HG03108 (cell line): ENCODE measurements at regions not wholly inside any gene's neighbourhood (a gene's known extent, or its start where the extent isn't known, plus 50 kb on each side); places are given as distances from the start of the nearest gene placed in this dataset.
A peak's percentile ranks its signal among the peaks of the same experiment; 100 is the strongest.

ENCODE experiments used
- ATAC-seq: cut with Tn5 transposase; IDR thresholded peaks from one replicate; pipeline ENCODE4 v1.9.1; 2021; ENCODE audit warnings: moderate library complexity; ENCODE audit not compliant: unreplicated experiment

DNA sequence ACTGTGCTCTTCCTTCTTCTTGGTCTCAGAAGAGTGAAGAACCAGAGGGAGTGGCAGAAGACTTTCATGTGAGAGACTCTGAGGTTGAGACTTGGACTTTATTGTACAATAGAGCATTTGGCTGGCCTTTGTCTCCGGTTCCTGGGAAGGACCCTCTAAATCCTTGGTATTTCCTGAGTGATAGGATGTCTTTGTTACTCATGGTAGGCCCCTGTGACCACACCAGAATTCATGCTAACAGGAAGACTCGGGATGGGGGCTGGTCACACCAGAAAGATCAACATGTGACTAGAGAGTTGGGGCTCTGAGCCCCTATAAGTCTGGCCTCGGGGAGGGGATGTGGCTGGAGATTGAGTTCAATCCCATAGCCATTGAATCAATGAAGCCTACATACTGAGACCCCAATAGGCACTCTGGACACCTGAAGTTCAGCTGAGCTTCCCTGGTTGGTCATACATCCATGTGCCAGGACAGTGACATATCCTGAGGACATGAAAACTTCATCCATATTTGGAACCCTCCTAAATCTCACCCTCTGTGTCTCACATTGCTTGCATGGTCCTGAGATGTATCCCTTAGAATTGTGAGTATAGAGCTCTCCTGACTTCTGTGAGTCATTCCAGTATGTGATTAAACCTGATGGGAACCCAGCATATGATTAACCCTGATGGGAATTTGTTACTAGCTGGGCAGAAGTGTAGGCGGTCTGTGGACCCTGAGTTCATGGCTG lies 201.7 kb downstream of the GADD45G start:
- ATAC-seq, result no peak

DNA sequence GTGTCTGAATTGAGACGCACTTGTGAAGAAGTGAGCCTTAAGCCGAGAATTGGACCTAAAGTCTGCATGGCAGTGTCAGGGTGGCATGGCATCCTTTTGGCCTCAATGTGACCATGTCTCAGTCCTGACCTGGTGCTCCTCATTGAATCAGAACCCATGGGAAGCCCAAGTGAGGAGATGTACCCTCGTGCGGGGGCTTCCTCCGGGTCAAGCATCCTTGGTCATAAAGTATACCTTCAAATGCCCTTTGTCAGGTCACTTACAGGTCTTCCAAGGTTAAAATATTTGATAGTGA lies 202.2 kb downstream of the GADD45G start:
- ATAC-seq, result no peak

DNA sequence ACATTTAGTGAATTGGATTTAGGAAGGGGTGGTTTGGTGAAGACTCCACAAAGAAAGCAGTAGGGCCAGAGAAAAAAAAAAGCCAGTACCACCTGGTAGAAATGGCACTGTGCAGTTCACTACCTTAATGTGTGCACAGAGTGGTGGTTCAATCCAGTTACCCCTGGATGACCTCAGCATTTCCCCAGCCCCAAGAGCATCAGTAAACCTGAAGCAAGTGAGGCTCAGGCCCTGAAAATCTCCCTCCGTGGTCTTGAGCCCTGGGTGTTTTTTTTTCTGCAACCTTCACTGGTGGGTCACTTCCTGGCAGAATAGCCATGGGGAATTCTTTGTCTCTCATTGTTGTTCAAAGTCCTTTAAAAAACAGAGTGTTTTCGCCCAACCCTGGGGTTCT lies 202.9 kb downstream of the GADD45G start:
- no peak for ATAC-seq

DNA sequence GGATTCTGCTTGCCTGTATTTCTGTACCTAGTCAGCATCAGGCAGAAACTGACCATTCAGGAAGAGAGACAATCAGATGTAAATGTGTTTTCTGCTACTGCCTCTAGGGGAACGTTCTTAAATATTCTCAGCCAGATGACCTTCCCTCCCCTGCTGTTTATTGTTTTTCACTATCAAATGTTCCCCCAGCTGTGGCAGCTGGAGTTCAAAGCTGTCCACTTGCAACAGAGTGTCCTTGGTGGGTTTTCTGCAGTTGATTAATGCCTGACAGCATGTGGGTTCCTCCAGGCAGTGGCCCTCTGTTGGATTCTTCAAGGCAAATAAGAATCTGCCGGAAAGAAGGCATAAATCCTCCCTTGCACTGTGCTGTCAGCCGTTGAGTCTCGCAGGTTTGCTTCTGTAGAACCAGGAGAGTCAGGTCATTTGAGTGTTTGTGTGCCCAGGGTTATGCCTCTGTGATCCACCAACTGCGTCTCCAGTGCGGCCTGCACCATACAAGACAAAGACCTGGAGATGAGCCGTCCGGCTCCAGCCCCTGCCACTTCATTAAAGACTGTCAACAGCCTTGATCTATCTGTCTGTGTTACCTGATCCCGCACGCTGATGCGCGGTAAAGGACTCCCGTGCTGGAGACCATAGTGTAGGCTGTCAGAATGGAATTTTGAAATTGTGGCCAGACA lies 203.4 kb downstream of the GADD45G start:
- ATAC-seq, result no peak

DNA sequence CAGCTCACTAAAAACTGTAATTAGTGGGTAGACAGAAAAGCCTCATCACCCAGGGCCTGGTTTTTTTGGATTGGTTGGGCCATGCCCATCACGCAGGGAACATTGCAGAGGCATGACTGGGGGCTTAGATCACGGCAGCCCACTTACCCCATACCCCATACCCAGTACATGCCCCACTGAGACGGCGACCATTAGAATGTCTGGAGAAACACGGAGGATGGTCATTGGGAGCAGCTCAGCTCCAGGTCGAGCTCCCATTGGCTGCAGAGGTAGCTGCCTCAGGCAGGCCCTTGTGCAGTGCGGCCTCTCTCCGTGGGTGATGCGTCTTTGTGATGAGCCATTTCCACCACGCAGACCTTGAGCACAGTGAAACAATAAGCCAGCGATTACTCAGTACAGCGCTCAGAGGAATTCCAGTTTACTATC lies 204.0 kb downstream of the GADD45G start:
- ATAC-seq, result no peak

DNA sequence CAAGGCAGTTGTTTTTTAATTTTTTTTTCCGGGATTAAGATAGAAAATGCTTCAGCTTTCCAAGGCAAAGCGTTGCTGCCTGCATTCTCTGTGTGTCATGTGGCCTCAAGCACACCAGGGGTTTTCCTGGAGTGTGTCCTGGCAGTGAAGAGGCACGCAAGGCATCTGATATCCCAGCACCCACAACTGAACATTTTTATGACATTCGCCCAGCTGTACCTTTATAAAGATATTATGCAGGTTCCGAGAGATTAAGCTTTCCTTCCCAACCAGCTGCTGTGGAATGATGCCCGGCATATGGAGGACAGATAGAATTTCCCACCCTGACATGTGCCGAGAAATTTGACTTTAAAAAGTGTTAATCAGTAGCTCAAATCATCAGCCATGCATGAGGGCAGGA lies 205.6 kb downstream of the GADD45G start:
- ATAC-seq, result no peak

DNA sequence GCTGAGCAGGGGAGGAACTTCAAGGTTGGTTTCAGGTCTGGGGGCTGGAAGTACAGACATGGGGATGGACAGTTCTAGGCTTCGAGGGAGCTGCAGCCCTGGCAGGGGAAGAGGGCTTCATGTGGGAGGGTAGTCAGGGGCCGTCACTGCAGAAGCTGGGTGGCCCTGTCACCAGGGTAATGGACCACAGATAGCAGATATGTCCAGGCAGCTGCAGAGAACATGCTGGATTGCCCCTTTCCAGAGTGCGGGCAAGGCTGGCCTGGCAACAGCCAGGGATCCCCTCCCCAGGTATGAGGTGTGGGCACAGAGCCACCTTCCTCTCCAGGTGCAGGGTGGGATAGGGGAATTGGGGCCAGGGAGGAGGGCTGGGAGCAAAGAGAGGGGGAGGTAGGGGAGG lies 206.5 kb downstream of the GADD45G start:
- no peak for ATAC-seq

DNA sequence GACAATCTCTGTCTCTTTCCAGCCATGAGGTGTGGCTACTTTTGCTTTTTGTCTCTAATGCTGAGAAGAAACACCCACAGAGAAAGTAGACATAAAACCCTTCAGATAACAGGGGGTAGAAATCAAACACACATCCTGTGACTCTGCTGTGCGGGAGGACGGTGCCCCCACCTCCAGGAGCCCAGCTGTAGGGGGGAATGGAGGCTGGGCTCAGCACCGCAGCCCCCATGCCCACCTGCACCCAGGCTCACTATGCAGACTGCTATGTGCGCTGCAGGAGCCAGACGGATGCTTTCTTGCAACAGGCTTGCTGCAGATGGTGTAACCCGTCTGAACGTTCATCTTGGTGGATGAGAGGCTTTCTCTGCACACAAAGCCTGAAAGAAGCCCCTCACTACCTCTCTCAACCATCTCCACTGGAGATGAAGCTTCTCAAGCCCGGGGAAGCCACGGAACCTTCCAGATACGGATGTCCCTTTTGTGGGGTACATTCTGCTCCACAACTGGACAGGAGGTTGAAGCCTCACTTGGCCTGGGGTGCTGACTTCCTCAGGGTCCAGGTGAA lies 207.2 kb downstream of the GADD45G start:
- no peak for ATAC-seq

DNA sequence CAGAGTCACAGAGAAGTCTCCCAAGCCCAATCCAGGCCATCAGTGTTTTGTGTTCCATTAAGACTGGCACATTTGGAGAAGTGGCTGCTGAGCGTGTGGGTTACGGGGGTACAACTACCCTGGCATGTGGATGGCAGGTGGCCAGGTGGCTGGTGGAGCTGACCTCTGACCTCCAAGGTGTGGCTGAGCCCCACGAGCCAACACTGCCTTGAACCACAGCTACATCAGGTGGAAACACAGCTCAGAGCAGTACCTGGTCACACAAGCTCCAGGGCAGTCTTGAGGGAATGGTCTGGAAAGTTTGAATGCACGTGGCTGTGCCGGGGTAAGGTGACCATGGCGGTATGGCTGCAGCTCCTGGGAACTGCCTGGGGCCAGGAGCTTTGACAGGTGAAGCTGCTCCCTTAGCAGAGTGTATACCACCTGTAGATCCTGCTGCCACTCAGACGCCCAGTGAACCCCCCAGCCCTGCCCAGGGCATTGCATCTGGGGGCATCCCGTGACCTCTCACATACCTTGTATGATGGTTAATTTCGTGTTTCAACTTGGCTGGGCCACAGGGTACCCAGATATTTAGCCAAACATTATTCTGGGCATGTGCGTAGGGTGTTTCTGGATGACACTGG lies 207.9 kb downstream of the GADD45G start:
- no peak for ATAC-seq

DNA sequence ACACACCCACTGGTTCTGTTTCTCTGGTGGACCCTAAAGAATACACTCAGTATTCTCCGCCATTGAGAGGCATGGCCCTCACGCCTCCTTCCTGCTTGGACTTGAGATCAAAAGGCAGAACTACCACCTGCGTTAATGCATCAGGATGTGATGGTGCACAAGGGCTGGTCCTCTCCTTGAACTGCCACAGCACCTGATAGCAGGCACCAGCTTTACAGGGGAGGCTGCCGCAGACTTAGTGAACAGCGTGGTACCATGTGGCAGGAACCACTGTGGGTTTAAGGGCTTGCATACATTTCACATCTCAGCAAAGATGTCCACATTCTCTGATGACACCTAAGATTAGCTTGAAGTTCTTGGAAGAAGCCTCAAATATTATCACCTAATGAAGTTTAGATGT lies 208.7 kb downstream of the GADD45G start:
- ATAC-seq, result no peak

DNA sequence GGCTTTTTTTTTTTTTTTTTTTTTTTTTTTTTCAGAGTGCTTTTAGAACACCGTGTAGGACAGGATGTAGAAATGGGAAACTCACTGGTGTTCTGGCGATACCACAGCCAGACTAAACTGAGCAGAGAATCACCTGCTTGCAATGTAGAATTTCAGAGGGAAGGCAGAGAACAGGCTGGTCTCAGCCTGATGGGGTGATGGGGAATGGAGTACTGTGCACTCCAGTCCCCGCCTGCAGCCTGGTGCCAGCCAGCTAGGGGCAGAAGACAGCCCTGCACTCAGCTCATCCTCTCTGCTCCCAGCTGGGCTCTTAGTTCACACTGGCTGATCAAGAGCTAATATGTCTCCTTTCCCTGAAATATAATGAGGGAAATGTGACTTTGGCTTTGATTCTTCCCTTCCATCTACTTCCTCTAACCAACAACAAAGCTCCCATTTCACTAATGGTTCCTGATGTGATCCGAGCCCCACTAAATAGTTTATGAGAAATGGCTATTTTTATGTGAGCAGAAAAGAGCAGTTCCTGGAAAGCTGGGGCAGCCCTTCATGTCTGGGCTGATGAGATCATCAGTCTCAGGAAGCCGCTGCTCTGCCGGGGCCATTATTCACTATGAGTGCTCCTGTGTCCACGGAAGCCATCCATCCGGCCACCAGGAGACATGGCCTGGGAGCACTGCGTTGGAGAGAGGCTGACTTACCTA lies 209.7 kb downstream of the GADD45G start:
- ATAC-seq, result no peak

DNA sequence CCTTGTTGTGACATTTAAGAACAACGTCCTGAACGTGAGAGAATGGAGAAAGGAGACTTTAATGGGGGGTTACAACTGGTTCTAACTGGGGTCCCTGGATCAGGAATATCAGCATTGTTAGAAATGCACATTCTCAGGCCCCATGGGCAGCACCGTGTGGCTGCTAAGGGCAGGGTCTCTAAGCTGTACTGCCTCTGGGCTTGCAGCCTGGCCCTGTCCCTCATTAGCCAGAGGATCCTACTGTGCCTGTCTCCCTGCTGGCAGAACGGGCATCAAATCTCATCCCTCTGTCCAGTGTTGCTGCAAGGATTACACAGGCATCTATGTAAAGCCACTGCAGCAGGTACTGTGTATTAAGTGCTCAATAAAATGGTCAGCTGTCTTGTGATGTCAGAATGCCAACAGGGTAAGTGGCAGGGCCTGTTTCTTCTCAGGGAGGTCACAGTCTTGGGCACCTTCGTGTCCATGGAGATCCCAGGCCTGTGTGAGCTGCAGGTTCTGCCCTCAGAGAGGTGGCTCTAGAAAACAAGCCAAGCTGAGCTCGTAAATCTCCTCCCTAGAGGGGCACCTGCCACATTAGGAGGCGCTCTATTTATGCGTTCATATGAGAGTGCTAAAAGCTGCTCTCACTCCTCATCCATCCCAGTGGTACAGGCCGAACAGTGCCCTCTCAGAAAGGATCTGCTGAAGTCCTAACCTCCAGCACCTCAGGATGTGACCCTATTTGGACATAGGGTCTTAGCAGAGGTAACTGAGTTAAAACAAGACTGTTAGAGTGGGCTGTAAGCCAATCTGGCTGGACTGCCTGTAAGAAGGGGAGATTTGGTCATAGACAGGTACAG lies 210.5 kb downstream of the GADD45G start:
- peak; percentile 21 for ATAC-seq

DNA sequence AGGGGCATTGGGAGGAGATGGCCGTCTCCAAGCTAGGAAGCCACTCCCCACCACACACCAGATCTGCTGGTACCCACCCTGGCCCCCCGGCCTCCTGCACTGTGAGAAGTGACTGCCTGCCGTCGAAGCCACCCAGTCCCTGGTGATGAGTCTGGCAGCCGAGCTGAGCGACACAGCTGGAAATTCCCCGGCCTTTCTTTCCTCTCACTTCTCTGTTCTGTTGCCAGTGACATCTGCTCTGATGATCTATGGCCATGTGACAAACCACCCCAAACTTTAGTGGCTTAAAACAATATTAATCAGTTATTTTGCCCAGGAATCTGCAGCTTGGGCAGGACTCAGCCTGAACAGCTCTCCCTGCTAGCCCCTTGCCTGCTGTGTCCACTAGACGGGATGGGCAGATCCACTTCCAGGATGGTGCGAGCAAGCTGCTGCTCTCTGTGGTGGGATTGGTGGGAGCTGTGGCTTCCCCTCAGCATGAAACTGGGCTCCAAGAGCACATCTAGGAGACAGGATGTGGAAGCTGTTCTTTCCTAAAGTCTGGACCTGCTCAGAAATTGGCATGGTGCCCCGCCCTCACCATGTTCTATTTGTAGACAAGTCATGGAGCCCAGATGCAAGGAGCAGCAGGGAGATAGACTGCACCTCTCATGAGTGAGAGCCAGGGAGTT lies 211.2 kb downstream of the GADD45G start:
- peak; percentile 92 for ATAC-seq

DNA sequence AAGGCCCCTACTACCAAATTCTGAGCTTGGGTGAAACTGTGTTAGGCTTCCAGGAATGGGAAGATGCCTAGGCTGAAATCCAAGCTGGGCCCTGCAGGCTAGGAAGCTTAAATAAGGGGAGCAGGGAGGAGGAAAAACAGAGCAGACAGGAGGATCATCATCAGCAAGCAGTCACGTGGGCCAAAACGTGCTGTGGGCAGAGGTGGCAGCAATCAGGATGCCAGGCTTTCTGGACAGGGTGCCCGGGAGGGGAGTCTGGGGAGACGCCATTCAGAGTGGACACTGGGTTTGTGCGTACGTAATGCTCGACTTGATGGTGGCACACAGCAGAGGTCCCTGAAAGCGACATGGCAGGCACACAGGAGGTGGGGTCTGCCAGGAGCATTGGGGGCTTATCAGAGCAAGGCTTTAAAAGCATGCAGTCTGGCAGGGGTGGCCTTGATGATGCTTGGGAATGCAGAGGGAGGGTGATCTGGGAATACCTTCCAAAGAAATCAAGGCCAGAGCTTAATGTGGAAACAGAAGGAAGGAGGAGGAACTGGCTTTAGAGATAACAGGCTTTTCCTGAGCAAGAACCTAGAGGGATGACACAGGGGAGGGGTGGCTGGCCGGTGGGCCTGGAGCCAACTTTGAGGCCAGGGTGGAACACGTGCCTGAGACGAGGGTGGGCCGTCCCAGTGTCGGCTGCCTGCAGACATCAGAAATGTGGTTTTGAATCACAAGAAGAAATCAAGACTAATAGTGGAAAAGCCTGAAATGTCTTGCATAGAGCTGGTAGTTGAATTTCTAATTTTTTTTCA lies 212.5 kb downstream of the GADD45G start:
- no peak for ATAC-seq

DNA sequence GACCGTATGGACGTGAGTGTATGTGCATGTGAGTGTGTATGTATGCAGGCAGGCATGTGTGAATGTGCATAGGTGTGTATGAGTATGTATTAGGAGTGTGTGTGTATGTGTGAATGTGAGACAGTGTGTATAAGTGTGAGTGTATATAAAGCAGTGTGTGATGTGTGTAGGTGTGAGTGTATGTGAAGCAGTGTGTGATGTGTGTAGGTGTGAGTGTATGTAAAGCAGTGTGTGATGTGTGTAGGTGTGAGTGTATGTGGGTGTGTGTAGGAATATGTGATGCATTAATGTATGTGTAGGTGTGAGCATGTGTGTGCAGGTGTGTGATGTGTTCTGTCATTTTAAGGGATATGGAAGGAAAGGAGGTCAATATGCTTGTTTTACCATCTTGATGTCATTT lies 215.5 kb downstream of the GADD45G start:
- no peak for ATAC-seq

DNA sequence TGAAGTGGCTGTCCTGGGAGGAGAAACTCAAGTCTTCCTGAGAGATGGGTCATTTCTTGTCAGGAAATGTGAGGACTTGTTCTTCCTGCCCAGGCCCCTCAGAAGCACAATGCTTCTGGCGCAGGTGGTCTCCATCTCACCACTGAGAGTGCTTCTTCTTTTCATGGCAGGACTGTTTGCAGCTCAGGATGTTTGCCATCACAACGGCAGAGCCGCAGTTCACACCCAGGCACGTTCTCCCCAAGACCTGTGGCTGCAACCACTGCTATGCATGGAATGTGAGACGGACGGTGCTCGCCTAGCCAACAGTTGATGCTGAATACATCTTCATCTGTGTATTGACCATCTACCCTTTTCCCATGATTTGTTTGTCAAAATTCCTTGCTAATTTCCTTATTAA lies 216.3 kb downstream of the GADD45G start:
- ATAC-seq, result no peak

DNA sequence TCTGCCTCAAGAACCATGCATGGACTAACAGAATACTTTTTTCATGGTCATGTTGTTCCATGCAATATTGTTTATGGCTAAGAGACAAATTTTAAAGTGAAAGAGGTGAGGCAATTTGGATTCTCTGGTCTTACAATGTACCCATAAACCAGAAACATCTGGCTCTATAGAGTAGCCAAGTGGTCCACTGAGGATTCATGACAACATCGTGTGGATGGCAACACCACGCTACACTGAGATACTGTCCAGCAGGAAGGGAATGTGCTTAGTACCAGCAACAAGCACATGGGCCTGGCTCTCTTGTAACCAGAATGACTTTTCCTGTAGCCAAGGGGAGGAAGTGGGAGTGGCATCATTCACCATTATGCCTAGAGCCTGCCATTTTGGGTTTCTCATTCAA lies 218.2 kb downstream of the GADD45G start:
- ATAC-seq, result no peak

DNA sequence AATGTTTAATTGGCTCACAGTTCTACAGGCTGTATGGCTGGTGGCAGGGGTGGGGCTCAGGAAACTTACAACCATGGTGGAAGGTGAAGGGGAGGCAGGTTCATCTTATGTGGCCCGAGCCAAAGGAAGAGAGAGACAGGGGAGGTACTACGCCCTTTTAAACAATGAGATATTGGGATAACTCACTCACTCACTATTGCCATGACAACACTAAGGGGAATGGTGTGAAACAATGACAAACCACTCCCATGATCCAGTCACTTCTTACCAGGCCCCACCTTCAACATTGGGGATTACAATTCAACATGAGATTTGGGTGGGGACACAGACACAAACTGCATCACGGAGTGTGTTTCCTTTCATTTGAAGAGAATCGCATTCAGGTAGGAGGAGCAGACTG lies 220.9 kb downstream of the GADD45G start:
- ATAC-seq, result no peak

DNA sequence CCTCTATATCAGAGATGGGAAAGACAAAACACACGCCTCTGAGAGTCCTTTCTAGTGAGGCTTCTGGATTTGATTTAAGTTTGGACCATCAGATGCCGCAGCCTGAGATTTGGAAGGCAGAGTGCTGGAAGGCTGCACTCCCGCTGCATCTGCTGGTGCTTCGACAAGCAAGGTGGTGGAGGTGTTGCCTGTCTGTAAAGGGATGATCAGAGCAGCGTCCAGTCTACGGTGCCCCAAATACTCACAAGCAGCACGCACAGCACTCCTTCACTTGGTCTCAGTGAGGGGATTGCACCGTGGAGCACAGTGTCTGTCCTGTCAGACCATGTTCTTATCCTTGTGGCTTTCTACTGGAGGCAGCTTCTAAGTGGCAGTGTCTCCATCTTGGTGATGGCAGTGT lies 221.4 kb downstream of the GADD45G start:
- ATAC-seq, result no peak
